A673 (cell line): ENCODE measurements at regions not wholly inside any gene's neighbourhood (a gene's known extent, or its start where the extent isn't known, plus 50 kb on each side); places are given as distances from the start of the nearest gene placed in this dataset.

Experiments
- CTCF ChIP-seq: fragments of 300-800, 200-600 bp; sonication (generic); conservative IDR thresholded peaks from 2 replicates; pipeline ENCODE4 v1.5.1; 2017; ENCODE audit warnings: low read depth, mild to moderate bottlenecking, antibody characterized with exemption, low read length, moderate library complexity, mixed read lengths
- EZH2 ChIP-seq: fragments of 200-600 bp; sonication (generic); IDR thresholded peaks from 2 replicates; pipeline ENCODE4 v1.6.1; 2017; ENCODE audit warnings: borderline replicate concordance, low read depth, mild to moderate bottlenecking, mixed read lengths, antibody characterized with exemption, low read length; ENCODE audit not compliant: poor library complexity, severe bottlenecking

GRCh38 chr1:69497441-69498221 lies 70.1 kb upstream of the LRRC7 start:
- TF ChIP-seq EZH2 (no peak), CTCF (no peak)
